IMR-90 (cell line): ENCODE measurements at regions not wholly inside any gene's neighbourhood (a gene's known extent, or its start where the extent isn't known, plus 50 kb on each side); places are given as distances from the start of the nearest gene placed in this dataset.

Source experiments
- ATAC-seq: fragments of 200-7000 bp; cut with Tn5 transposase; 2 replicates; pipeline ENCODE4 v1.9.1; 2020; ENCODE audit warnings: low read depth, mild to moderate bottlenecking, moderate library complexity
- BruUV-seq: library from RNA; stranded (reverse); fragments of 400-500 nt; replicated peaks from 2 replicates; lab custom pipeline; 2021; lab: Mats Ljungman, UMichigan
- CTCF ChIA-PET: fragments of 300-600 bp; formaldehyde crosslinking; extraction: SDS; loops from one replicate; lab custom pipeline; 2021; ENCODE audit warnings: antibody characterized with exemption; lab: Yijun Ruan, JAX
- POLR2A ChIA-PET: fragments of 300-600 bp; sonication (Branson Sonifier 250); formaldehyde crosslinking; loops from one replicate; lab custom pipeline; 2022; ENCODE audit warnings: antibody characterized with exemption; ENCODE audit not compliant: unreplicated experiment; lab: Charles Lee
- DNase-seq: peaks from one replicate; pipeline ENCODE4 v3.0.0; 2013
- H2AFZ ChIP-seq: replicated peaks from 2 replicates; pipeline ENCODE3; 2013; ENCODE audit warnings: low read length, mild to moderate bottlenecking; ENCODE audit not compliant: poor library complexity
- H2AK5ac ChIP-seq: 2 replicates; pipeline ENCODE4 v1.6.1; 2013; ENCODE audit warnings: low read depth, low read length, inconsistent platforms
- H2AK9ac ChIP-seq: replicated peaks from 2 replicates; pipeline ENCODE3; 2013; ENCODE audit warnings: mild to moderate bottlenecking, low read depth, low read length, moderate library complexity; ENCODE audit not compliant: poor library complexity
- H2BK120ac ChIP-seq: 2 replicates; pipeline ENCODE4 v1.6.1; 2013; ENCODE audit warnings: low read depth, low read length, inconsistent platforms
- H2BK15ac ChIP-seq: 3 replicates; pipeline ENCODE4 v1.6.1; 2013; ENCODE audit warnings: low read depth, low read length, inconsistent platforms
- H2BK20ac ChIP-seq: 2 replicates; pipeline ENCODE4 v1.6.1; 2013; ENCODE audit warnings: low read depth, mild to moderate bottlenecking, inconsistent platforms, low read length, moderate library complexity
- H2BK5ac ChIP-seq: 2 replicates; pipeline ENCODE4 v1.6.1; 2013; ENCODE audit warnings: mild to moderate bottlenecking, low read depth, low read length, inconsistent platforms; ENCODE audit not compliant: poor library complexity, severe bottlenecking
- H3K14ac ChIP-seq: replicated peaks from 2 replicates; pipeline ENCODE4 v1.6.1; 2013; ENCODE audit warnings: low read depth, low read length, inconsistent platforms
- H3K18ac ChIP-seq: 2 replicates; pipeline ENCODE4 v1.6.1; 2013; ENCODE audit warnings: low read depth, low read length, control low read depth
- H3K23ac ChIP-seq: 2 replicates; pipeline ENCODE4 v1.6.1; 2013; ENCODE audit warnings: low read depth, low read length, inconsistent platforms
- H3K27ac ChIP-seq: 2 replicates; pipeline ENCODE4 v1.5.1; 2013; ENCODE audit warnings: mild to moderate bottlenecking, control low read depth, low read length; ENCODE audit not compliant: insufficient read depth
- H3K27me3 ChIP-seq: 2 replicates; pipeline ENCODE4 v1.6.1; 2013; ENCODE audit warnings: low read length; ENCODE audit not compliant: control insufficient read depth, insufficient read depth
- H3K36me3 ChIP-seq: 2 replicates; pipeline ENCODE4 v1.6.1; 2013; ENCODE audit warnings: low read length, mixed read lengths; ENCODE audit not compliant: control insufficient read depth, insufficient read depth
- H3K4ac ChIP-seq: 2 replicates; pipeline ENCODE4 v1.6.1; 2013; ENCODE audit warnings: low read depth, low read length, inconsistent platforms
- H3K4me1 ChIP-seq: 2 replicates; pipeline ENCODE4 v1.6.1; 2013; ENCODE audit warnings: low read length, mixed read lengths; ENCODE audit not compliant: control insufficient read depth, insufficient read depth
- H3K4me2 ChIP-seq: 2 replicates; pipeline ENCODE4 v1.6.1; 2013; ENCODE audit warnings: low read depth, mild to moderate bottlenecking, control low read depth, low read length, moderate library complexity
- H3K4me3 ChIP-seq: 2 replicates; pipeline ENCODE4 v1.5.1; 2013; ENCODE audit warnings: low read depth, mild to moderate bottlenecking, control low read depth, low read length, moderate library complexity; ENCODE audit not compliant: insufficient read depth
- H3K56ac ChIP-seq: 2 replicates; pipeline ENCODE4 v1.6.1; 2013; ENCODE audit warnings: low read length, inconsistent platforms; ENCODE audit not compliant: insufficient read depth; ENCODE audit errors: extremely low read depth
- H3K79me1 ChIP-seq, 2 experiments: 2 replicates each; pipeline ENCODE4 v1.6.1; 2013; ENCODE audit warnings: low read length in 2 of 2, inconsistent platforms in 1 of 2, low read depth in 1 of 2
- H3K9ac ChIP-seq: 2 replicates; pipeline ENCODE4 v1.6.1; 2013; ENCODE audit warnings: low read depth, low read length, control low read depth
- H3K9me1 ChIP-seq: 2 replicates; pipeline ENCODE4 v1.6.1; 2013; ENCODE audit warnings: low read length, inconsistent platforms; ENCODE audit not compliant: insufficient read depth
- H3K9me3 ChIP-seq: 2 replicates; pipeline ENCODE4 v1.6.1; 2013; ENCODE audit warnings: low read length; ENCODE audit not compliant: control insufficient read depth, insufficient read depth
- H4K20me1 ChIP-seq: 2 replicates; pipeline ENCODE4 v1.6.1; 2013; ENCODE audit warnings: low read length, inconsistent platforms; ENCODE audit not compliant: insufficient read depth
- H4K5ac ChIP-seq: 2 replicates; pipeline ENCODE4 v1.6.1; 2013; ENCODE audit warnings: mild to moderate bottlenecking, low read depth, low read length, control low read depth
- H4K8ac ChIP-seq, 2 experiments: 2 replicates each; pipeline ENCODE4 v1.6.1; 2013; ENCODE audit warnings: low read depth in 2 of 2, low read length in 2 of 2, control low read depth in 1 of 2, inconsistent platforms in 1 of 2
- H4K91ac ChIP-seq: 2 replicates; pipeline ENCODE4 v1.6.1; 2013; ENCODE audit warnings: low read depth, low read length, inconsistent platforms; ENCODE audit not compliant: insufficient read depth
- BHLHE40 ChIP-seq: fragments of 150-350 bp; IDR thresholded peaks from 2 replicates; pipeline ENCODE4 v1.6.1; 2016; ENCODE audit warnings: mild to moderate bottlenecking, low read depth, low read length
- CHD1 ChIP-seq: IDR thresholded peaks from 2 replicates; pipeline ENCODE4 v1.6.1; 2012; ENCODE audit warnings: low read depth, low read length, improper control_type of control experiment
- NFE2L2 ChIP-seq: fragments of 150-350 bp; IDR thresholded peaks from 2 replicates; pipeline ENCODE4 v1.6.1; 2016; ENCODE audit warnings: low read depth, mild to moderate bottlenecking, low read length
- POLR2A ChIP-seq: IDR thresholded peaks from 2 replicates; pipeline ENCODE4 v1.6.1; 2012; ENCODE audit warnings: mild to moderate bottlenecking, low read depth, low read length
- RAD21 ChIP-seq: IDR thresholded peaks from 2 replicates; pipeline ENCODE4 v1.6.1; 2012; ENCODE audit warnings: low read length, improper control_type of control experiment
- RCOR1 ChIP-seq: IDR thresholded peaks from 2 replicates; pipeline ENCODE4 v1.6.1; 2012; ENCODE audit warnings: mild to moderate bottlenecking, low read length, improper control_type of control experiment; ENCODE audit not compliant: insufficient replicate concordance
- RFX5 ChIP-seq: IDR thresholded peaks from 2 replicates; pipeline ENCODE4 v1.8.0; 2012; ENCODE audit warnings: low read depth, mild to moderate bottlenecking, low read length, moderate library complexity
- SMC3 ChIP-seq: fragments of 150-350 bp; IDR thresholded peaks from 2 replicates; pipeline ENCODE4 v1.6.1; 2016; ENCODE audit warnings: low read depth, mild to moderate bottlenecking, antibody characterized with exemption, low read length, moderate library complexity
- WGBS, 2 experiments: methylation state at CpG; one replicate each; pipeline versions ENCODE4 v1.1.5 to v1.1.7; 2013; ENCODE audit warnings: missing lambda C conversion rate in 2 of 2; ENCODE audit not compliant: insufficient read length in 1 of 2; ENCODE audit errors: extremely low coverage in 2 of 2; 5-methylcytosine and 5-hydroxymethylcytosine counted together
- dilution Hi-C: fragments of 300-500 bp; cut with HindIII; formaldehyde crosslinking; loops from one replicate; pipeline ENCODE4 v1.14.3; 2018; ENCODE audit warnings: low sequenced_read_pairs; ENCODE audit not compliant: unreplicated experiment
- in situ Hi-C: fragments of 300-500 bp; cut with MboI; formaldehyde crosslinking; loops from 3 replicates; pipeline ENCODE4 v1.14.3; 2019; ENCODE audit warnings: low sequenced_read_pairs, inconsistent platforms, mixed read lengths
- intact Hi-C: fragments of 100-400 bp; cut with micrococcal nuclease; formaldehyde crosslinking; loops from 2 replicates; pipeline ENCODE4 v1.10.0; 2022
- TF ChIP-seq, protein P1 (sequence below): conservative IDR thresholded peaks from 2 replicates; pipeline ENCODE4 v1.5.1; 2012; ENCODE audit warnings: mild to moderate bottlenecking, low read depth, low read length, improper control_type of control experiment
- TF ChIP-seq, protein P2 (sequence below): fragments of 150-350 bp; IDR thresholded peaks from 2 replicates; pipeline ENCODE4 v1.6.1; 2016; ENCODE audit warnings: low read depth, mild to moderate bottlenecking, low read length, moderate library complexity, borderline replicate concordance
- TF ChIP-seq, protein P3 (sequence below): fragments of 150-350 bp; IDR thresholded peaks from 2 replicates; pipeline ENCODE4 v1.6.1; 2017; ENCODE audit warnings: mild to moderate bottlenecking, antibody characterized with exemption, low read length, low read depth

DNA sequence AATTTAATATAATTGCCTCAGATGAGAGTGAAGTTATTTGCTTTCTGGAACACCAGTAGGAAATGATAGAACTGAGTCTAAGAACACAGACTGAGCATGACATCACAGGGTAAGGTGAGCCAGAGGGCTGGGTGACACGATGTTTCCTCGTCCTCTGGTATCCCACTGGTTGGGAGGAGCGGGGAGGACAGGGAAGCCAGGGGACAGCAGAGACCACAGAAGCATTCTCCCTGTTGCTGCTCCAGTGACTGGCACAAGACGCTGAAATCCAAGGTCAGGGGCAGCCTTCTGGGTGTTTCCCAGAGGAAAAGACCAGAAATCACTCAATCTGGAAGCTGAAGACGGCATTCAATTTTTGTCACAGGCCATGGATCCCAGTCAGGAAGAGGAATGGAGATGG lies 363.4 kb upstream of the SOX11 start:
- Histone ChIP-seq H3K4ac (no peak overlapping the region), H3K4me3 (no peak overlapping the region), H3K9ac (no peak overlapping the region), H3K4me1 (no peaks in the 10 kb centered on the region), H4K5ac (no peak overlapping the region), H3K36me3 (no peaks in the 10 kb centered on the region), H2AK9ac (no peak overlapping the region), H3K9me3 (peaks cover 32% of the 10 kb centered on the region), H3K23ac (no peak overlapping the region), H4K8ac (no peak overlapping the region), H3K27me3 (no peaks in the 10 kb centered on the region), H3K56ac (no peak overlapping the region), H2AFZ (no peak overlapping the region), H2AK5ac (no peak overlapping the region), H3K4me2 (no peak overlapping the region), H2BK15ac (no peak overlapping the region), H4K20me1 (no peaks in the 10 kb centered on the region), H2BK5ac (no peak overlapping the region), H3K9me1 (no peaks in the 10 kb centered on the region), H2BK20ac (no peak overlapping the region), H2BK120ac (no peak overlapping the region), H3K18ac (no peak overlapping the region), H3K79me1 (no peaks in the 10 kb centered on the region), H4K91ac (no peak overlapping the region), H3K27ac (no peak overlapping the region), H3K14ac (no peak overlapping the region)
- dilution Hi-C loops = no loop called here
- in situ Hi-C loops = no loop called here
- BruUV-seq = no TSS peak
- DNase-seq (no peak), ATAC-seq (no peak)
- intact Hi-C loops = no loop called here
- 80% methylated on average over 1 of the region's 5 CpGs; no CpG with 5 or more reads in 1 of the 2 experiments for WGBS, 2 experiments
- CTCF ChIA-PET = no interaction called here
- POLR2A ChIA-PET = no interaction called here
- TF ChIP-seq NFE2L2 (no peak), RCOR1 (no peak), CHD1 (no peak), BHLHE40 (no peak), RFX5 (no peak), POLR2A (no peak), RAD21 (no peak), SMC3 (no peak)
- TF ChIP-seq, protein P1, sequence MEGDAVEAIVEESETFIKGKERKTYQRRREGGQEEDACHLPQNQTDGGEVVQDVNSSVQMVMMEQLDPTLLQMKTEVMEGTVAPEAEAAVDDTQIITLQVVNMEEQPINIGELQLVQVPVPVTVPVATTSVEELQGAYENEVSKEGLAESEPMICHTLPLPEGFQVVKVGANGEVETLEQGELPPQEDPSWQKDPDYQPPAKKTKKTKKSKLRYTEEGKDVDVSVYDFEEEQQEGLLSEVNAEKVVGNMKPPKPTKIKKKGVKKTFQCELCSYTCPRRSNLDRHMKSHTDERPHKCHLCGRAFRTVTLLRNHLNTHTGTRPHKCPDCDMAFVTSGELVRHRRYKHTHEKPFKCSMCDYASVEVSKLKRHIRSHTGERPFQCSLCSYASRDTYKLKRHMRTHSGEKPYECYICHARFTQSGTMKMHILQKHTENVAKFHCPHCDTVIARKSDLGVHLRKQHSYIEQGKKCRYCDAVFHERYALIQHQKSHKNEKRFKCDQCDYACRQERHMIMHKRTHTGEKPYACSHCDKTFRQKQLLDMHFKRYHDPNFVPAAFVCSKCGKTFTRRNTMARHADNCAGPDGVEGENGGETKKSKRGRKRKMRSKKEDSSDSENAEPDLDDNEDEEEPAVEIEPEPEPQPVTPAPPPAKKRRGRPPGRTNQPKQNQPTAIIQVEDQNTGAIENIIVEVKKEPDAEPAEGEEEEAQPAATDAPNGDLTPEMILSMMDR = no peak
- TF ChIP-seq, protein P2, sequence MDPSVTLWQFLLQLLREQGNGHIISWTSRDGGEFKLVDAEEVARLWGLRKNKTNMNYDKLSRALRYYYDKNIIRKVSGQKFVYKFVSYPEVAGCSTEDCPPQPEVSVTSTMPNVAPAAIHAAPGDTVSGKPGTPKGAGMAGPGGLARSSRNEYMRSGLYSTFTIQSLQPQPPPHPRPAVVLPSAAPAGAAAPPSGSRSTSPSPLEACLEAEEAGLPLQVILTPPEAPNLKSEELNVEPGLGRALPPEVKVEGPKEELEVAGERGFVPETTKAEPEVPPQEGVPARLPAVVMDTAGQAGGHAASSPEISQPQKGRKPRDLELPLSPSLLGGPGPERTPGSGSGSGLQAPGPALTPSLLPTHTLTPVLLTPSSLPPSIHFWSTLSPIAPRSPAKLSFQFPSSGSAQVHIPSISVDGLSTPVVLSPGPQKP = no peak
- TF ChIP-seq, protein P3, sequence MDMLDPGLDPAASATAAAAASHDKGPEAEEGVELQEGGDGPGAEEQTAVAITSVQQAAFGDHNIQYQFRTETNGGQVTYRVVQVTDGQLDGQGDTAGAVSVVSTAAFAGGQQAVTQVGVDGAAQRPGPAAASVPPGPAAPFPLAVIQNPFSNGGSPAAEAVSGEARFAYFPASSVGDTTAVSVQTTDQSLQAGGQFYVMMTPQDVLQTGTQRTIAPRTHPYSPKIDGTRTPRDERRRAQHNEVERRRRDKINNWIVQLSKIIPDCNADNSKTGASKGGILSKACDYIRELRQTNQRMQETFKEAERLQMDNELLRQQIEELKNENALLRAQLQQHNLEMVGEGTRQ = no peak
